MM.1S (cell line): ENCODE measurements at regions not wholly inside any gene's neighbourhood (a gene's known extent, or its start where the extent isn't known, plus 50 kb on each side); places are given as distances from the start of the nearest gene placed in this dataset.

ENCODE experiments used
- CTCF ChIP-seq: fragments of 300-600 bp; sonication (generic); IDR thresholded peaks from 2 replicates; pipeline ENCODE4 v1.5.1; 2016; ENCODE audit warnings: antibody characterized with exemption, low read length, mixed read lengths
- EZH2 ChIP-seq: fragments of 300-600 bp; sonication (generic); optimal IDR thresholded peaks from 2 replicates; pipeline ENCODE3; 2017; ENCODE audit warnings: low read depth, mild to moderate bottlenecking, antibody characterized with exemption, low read length, mixed read lengths
- EZH2phosphoT487 ChIP-seq: fragments of 300-600 bp; sonication (generic); IDR thresholded peaks from 2 replicates; pipeline ENCODE4 v1.6.1; 2018; ENCODE audit warnings: antibody characterized with exemption, low read length

DNA sequence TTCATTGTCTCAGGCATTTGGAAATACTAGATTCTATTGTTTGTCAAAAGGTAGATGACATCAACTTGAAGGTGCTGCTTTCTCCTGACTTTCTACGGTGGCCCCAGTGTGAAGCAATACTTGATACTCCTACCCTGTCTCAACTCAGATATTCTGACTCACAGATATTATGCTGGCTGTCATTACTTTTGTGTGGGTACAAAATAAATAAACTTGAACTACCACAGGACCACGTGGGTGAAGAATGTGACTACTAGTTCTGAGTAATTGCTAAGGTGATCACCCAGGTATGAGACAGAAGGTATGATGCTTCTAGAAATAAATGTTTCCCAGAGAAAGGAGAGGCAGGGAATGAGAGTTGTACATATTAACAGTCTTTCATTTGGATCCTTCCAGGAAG is 275.3 kb upstream of the SPOCK3 start:
- TF ChIP-seq CTCF (no peak), EZH2phosphoT487 (no peak), EZH2 (no peak)
